ENCODE measurements at regions not wholly inside any gene's neighbourhood (a gene's known extent, or its start where the extent isn't known, plus 50 kb on each side); places are given as distances from the start of the nearest gene placed in this dataset.

DNA sequence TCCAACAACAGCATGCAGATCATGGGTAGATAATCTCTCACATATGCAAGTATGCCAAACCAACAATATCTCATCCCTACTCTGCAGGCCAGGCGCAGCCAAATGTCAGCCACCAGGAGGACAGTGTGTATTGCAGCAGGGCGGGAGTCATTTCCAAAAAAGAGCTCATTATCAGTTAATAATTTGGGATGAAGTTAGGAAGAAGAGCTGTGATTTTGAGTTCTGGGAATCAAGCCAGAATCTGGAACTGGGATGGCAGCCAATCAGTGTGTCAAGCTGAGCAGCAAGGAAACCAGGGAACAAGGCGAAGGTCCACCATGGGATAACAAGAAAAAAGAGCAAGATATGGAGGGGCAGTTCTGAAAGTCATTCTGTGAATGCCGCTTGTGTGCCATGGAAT is 88.2 kb upstream of the CAMK2D start:
- H3K36me3 ChIP-seq = no peaks in the 10 kb centered on the region
- ATAC-seq (no peak), DNase-seq (no peak)
- no peaks in the 10 kb centered on the region for H3K4me1 ChIP-seq
- no peaks in the 10 kb centered on the region for H3K9me3 ChIP-seq
- H3K27me3 ChIP-seq = no peaks in the 10 kb centered on the region
- H3K27ac ChIP-seq = no peak overlapping the region
- no peak overlapping the region for H3K4me3 ChIP-seq
- TF ChIP-seq, protein P1, sequence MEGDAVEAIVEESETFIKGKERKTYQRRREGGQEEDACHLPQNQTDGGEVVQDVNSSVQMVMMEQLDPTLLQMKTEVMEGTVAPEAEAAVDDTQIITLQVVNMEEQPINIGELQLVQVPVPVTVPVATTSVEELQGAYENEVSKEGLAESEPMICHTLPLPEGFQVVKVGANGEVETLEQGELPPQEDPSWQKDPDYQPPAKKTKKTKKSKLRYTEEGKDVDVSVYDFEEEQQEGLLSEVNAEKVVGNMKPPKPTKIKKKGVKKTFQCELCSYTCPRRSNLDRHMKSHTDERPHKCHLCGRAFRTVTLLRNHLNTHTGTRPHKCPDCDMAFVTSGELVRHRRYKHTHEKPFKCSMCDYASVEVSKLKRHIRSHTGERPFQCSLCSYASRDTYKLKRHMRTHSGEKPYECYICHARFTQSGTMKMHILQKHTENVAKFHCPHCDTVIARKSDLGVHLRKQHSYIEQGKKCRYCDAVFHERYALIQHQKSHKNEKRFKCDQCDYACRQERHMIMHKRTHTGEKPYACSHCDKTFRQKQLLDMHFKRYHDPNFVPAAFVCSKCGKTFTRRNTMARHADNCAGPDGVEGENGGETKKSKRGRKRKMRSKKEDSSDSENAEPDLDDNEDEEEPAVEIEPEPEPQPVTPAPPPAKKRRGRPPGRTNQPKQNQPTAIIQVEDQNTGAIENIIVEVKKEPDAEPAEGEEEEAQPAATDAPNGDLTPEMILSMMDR (IDR thresholded peaks at IDR 0.05) = no peak
- intact Hi-C loops (cut with DNase I) = no loop called here

DNA sequence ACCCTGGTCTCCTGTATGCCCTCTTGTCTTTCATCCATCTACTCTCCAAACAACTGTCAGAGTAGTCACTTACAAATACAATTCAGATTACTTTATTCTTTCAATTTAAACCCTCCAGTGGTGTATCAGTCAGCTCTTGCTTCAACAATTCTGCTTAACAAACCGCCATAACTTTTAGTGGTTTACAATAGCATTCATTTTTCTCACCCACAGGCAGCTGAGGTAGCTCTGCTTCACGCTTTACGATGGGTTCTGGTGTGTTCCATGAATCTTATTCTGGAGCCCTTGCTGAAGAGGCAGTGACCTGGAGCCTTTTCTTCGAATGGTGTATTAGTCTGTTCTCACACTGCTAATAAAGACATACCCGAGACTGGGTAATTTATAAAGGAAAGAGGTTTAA is 86.2 kb upstream of the CAMK2D start:
- DNase-seq = no peak
- TF ChIP-seq, protein P1 (IDR thresholded peaks at IDR 0.05) = no peak
- Histone ChIP-seq H3K36me3 (no peaks in the 10 kb centered on the region), H3K9me3 (no peaks in the 10 kb centered on the region), H3K4me3 (no peak overlapping the region), H3K4me1 (no peaks in the 10 kb centered on the region), H3K27me3 (no peaks in the 10 kb centered on the region), H3K27ac (no peak overlapping the region)
- ATAC-seq = no peak
- intact Hi-C loops (cut with DNase I) = no loop called here

DNA sequence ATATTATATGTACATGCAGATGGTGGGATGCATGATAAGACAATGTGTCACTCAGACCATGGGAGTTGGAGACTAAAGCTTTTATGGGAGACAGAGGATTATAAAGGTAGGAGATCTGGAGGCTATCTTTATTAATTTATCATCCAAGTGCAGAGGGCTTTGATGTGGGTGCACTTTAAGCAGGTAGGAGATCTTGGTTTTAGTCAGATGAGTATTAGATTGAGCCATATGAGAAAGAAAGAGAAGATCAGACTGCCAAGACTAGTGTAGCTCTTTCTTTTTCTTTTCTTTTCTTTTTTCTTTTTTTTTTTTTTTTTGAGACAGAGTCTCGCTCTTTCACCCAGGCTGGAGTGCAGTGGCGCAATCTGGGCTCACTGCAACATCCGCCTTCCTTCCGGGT is 84.9 kb upstream of the CAMK2D start:
- TF ChIP-seq, protein P1 (IDR thresholded peaks at IDR 0.05) = no peak
- Histone ChIP-seq H3K4me1 (no peaks in the 10 kb centered on the region), H3K9me3 (no peaks in the 10 kb centered on the region), H3K27me3 (no peaks in the 10 kb centered on the region), H3K27ac (no peak overlapping the region), H3K4me3 (no peak overlapping the region), H3K36me3 (no peaks in the 10 kb centered on the region)
- intact Hi-C loops (cut with DNase I) = no loop called here
- DNase-seq = no peak
- ATAC-seq = no peak

DNA sequence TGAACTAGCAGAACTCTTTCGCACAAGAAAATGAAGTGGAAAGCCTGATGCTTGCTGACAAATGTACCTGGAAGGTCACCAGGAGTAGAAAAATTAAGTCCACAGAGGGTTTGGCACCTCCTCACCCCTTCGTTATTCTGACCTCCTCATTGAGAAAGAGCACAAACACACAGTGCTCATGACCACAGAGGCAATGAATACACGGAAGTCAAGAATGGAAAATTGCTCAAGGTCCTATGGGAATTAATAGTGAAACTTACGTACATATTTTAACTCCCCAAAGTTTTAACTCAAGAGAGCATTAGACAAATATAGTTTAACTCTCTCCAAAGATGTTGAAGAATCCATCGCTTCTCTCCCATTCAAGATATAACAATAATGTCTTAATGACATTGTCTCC is 83.6 kb upstream of the CAMK2D start:
- Histone ChIP-seq H3K4me3 (no peak overlapping the region), H3K27ac (no peak overlapping the region), H3K9me3 (no peaks in the 10 kb centered on the region), H3K27me3 (no peaks in the 10 kb centered on the region), H3K36me3 (no peaks in the 10 kb centered on the region), H3K4me1 (no peaks in the 10 kb centered on the region)
- TF ChIP-seq, protein P1 (IDR thresholded peaks at IDR 0.05) = no peak
- ATAC-seq = no peak
- intact Hi-C loops (cut with DNase I) = no loop called here
- no peak for DNase-seq

DNA sequence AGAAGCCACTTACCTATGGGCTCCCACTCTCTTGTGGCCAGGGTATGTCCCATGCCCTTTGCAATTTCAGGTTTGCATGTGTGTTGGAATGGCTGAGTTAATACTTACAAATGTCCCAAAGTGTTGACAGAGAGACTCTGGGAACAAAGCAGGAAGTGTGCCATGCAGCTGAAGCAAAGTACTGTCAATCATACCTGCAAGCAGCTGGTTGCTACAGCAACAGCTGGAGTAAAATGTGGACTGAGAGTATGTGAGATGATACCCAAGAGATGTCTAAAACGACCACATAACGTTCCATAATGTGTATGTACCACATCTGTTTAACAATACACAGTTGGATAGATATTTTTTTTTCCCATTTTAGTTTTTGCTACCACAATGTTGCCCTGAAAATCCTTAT is 82.8 kb upstream of the CAMK2D start:
- TF ChIP-seq, protein P1 (IDR thresholded peaks at IDR 0.05) = no peak
- no peaks in the 10 kb centered on the region for H3K9me3 ChIP-seq
- ATAC-seq = no peak

GRCh38 chr4:113840861-113841260 is 79.3 kb upstream of the CAMK2D start:
- TF ChIP-seq, protein P1 (IDR thresholded peaks at IDR 0.05) = no peak
- intact Hi-C loops (cut with DNase I) = no loop called here
- no peaks in the 10 kb centered on the region for H3K36me3 ChIP-seq
- H3K9me3 ChIP-seq = no peaks in the 10 kb centered on the region
- H3K27ac ChIP-seq = no peak overlapping the region
- H3K4me1 ChIP-seq = peaks cover 10% of the 10 kb centered on the region
- no peaks in the 10 kb centered on the region for H3K27me3 ChIP-seq
- DNase-seq (no peak), ATAC-seq (no peak)
- H3K4me3 ChIP-seq = no peak overlapping the region

More for the DNA sequence above, 82.8 kb upstream of the CAMK2D start:
- H3K4me1 ChIP-seq = no peaks in the 10 kb centered on the region
- intact Hi-C loops (cut with DNase I) = no loop called here
- no peaks in the 10 kb centered on the region for H3K36me3 ChIP-seq
- H3K27ac ChIP-seq = no peak overlapping the region
- no peak overlapping the region for H3K4me3 ChIP-seq
- DNase-seq = no peak
- H3K27me3 ChIP-seq = no peaks in the 10 kb centered on the region

Measured in upper lobe of right lung (tissue), 1 donor.